ENCODE measurements at regions not wholly inside any gene's neighbourhood (a gene's known extent, or its start where the extent isn't known, plus 50 kb on each side); places are given as distances from the start of the nearest gene placed in this dataset.
A peak's percentile ranks its signal among the peaks of the same experiment; 100 is the strongest.

GRCh38 chr12:72723732-72724131 is 451.6 kb downstream of the TRHDE start:
- TF ChIP-seq CTCF (IDR thresholded peaks at IDR 0.05): no peak
- ATAC-seq: no peak
- Histone ChIP-seq H3K4me1 (no peaks in the 10 kb centered on the region), H3K4me3 (no peak overlapping the region), H3K27me3 (no peaks in the 10 kb centered on the region), H3K27ac (no peak overlapping the region), H3K9me3 (no peaks in the 10 kb centered on the region), H3K36me3 (no peaks in the 10 kb centered on the region)
- intact Hi-C loops (cut with DNase I): no loop called here
- DNase-seq: no peak
- WGBS, 2 donors: 81 to 89% methylated on average over 1 of the region's 1 CpG
- no peak for FAIRE-seq

GRCh38 chr12:72729451-72730010 is 457.4 kb downstream of the TRHDE start:
- DNase-seq (no peak), FAIRE-seq (no peak), ATAC-seq (no peak)
- TF ChIP-seq CTCF (IDR thresholded peaks at IDR 0.05): no peak
- Histone ChIP-seq H3K9me3 (no peaks in the 10 kb centered on the region), H3K27ac (no peak overlapping the region), H3K36me3 (no peaks in the 10 kb centered on the region), H3K27me3 (no peaks in the 10 kb centered on the region), H3K4me1 (no peaks in the 10 kb centered on the region), H3K4me3 (no peak overlapping the region)
- WGBS, 2 donors: 66 to 74% methylated on average over 1 of the region's 1 CpG
- intact Hi-C loops (cut with DNase I): no loop called here

- FAIRE-seq: no peak
- Histone ChIP-seq H3K4me1 (no peaks in the 10 kb centered on the region), H3K27me3 (no peaks in the 10 kb centered on the region), H3K27ac (no peak overlapping the region), H3K36me3 (no peaks in the 10 kb centered on the region), H3K9me3 (no peaks in the 10 kb centered on the region), H3K4me3 (no peak overlapping the region)
- intact Hi-C loops (cut with DNase I): no loop called here
- no peak for DNase-seq
- no peak for ATAC-seq
- no peak for TF ChIP-seq CTCF (IDR thresholded peaks at IDR 0.05)
- WGBS, 2 donors: 86 to 94% methylated on average over 2 of the region's 2 CpGs
These were observed 462.4 kb downstream of the TRHDE start for GRCh38 chr12:72734581-72734980.

GRCh38 chr12:72738811-72739210 is 466.6 kb downstream of the TRHDE start:
- 66 to 72% methylated on average over 2 of the region's 2 CpGs for WGBS, 2 donors
- TF ChIP-seq CTCF (IDR thresholded peaks at IDR 0.05): no peak
- ATAC-seq: peak in 1 of 4 donors; percentile 30
- intact Hi-C loops (cut with DNase I): no loop called here
- FAIRE-seq: no peak
- no peaks in the 10 kb centered on the region for H3K4me1 ChIP-seq
- H3K4me3 ChIP-seq: no peak overlapping the region
- no peaks in the 10 kb centered on the region for H3K36me3 ChIP-seq
- no peaks in the 10 kb centered on the region for H3K9me3 ChIP-seq
- H3K27ac ChIP-seq: no peak overlapping the region
- no peaks in the 10 kb centered on the region for H3K27me3 ChIP-seq
- no peak for DNase-seq

GRCh38 chr12:72740064-72740463 is 467.9 kb downstream of the TRHDE start:
- no peak for TF ChIP-seq CTCF (IDR thresholded peaks at IDR 0.05)
- ATAC-seq (no peak), FAIRE-seq (no peak), DNase-seq (no peak)
- Histone ChIP-seq H3K4me3 (no peak overlapping the region), H3K4me1 (no peaks in the 10 kb centered on the region), H3K27me3 (no peaks in the 10 kb centered on the region), H3K27ac (no peak overlapping the region), H3K36me3 (no peaks in the 10 kb centered on the region), H3K9me3 (no peaks in the 10 kb centered on the region)
- WGBS, 2 donors: 92 to 98% methylated on average over 1 of the region's 1 CpG
- intact Hi-C loops (cut with DNase I): no loop called here
